HCT116 (cell line): ENCODE measurements at regions not wholly inside any gene's neighbourhood (a gene's known extent, or its start where the extent isn't known, plus 50 kb on each side); places are given as distances from the start of the nearest gene placed in this dataset.

Experiments used
- ATAC-seq: fragments of 200-7000 bp; cut with Tn5 transposase; 2 replicates; pipeline ENCODE4 v1.9.1; 2020; ENCODE audit warnings: mild to moderate bottlenecking, moderate library complexity
- BruUV-seq: library from RNA; stranded (reverse); fragments of 400-500 nt; replicated peaks from 2 replicates; lab custom pipeline; 2021; lab: Mats Ljungman, UMichigan
- CTCF ChIA-PET: fragments of 300-600 bp; sonication (Branson Sonifier 250); formaldehyde crosslinking; loops from one replicate; lab custom pipeline; 2021; ENCODE audit warnings: antibody characterized with exemption; lab: Charles Lee
- POLR2A ChIA-PET: fragments of 300-600, 350-600 bp; sonication (Branson Sonifier 250); formaldehyde crosslinking; loops from one replicate; lab custom pipeline; 2021; ENCODE audit warnings: antibody characterized with exemption; lab: Charles Lee
- RAD21 ChIA-PET, 2 experiments: fragments of 300-600 bp; sonication (Branson Sonifier 250); formaldehyde crosslinking; loops; one replicate each; lab custom pipeline; 2023; ENCODE audit warnings: low total read pairs in 2 of 2; ENCODE audit not compliant: uncharacterized antibody in 2 of 2, unreplicated experiment in 2 of 2, low non-redundant PET in 1 of 2; lab: Charles Lee
- DNase-seq: peaks from one replicate; pipeline ENCODE4 v3.0.0-alpha.2; 2010; ENCODE audit warnings: low read depth, low spot score
- H2AFZ ChIP-seq: fragments of 200-600 bp; shearing (Covaris generic), sonication (generic); 2 replicates; pipeline ENCODE4 v1.6.1; 2017; ENCODE audit warnings: low read depth, mixed run types, mixed read lengths, antibody characterized with exemption, low read length; ENCODE audit not compliant: poor library complexity, severe bottlenecking
- H3K27ac ChIP-seq: 2 replicates; pipeline ENCODE4 v1.5.1; 2012; ENCODE audit warnings: low read depth, low read length
- H3K27me3 ChIP-seq: fragments of 200-600 bp; sonication (generic); 2 replicates; pipeline ENCODE4 v1.6.1; 2016; ENCODE audit warnings: mixed run types, low read length, mixed read lengths; ENCODE audit not compliant: insufficient read depth
- H3K36me3 ChIP-seq, 2 experiments: fragments of 200-500 bp in 1 of 2; fragments of 200-600 bp in 1 of 2; sonication (Bioruptor generic) in 1 of 2; sonication (generic) in 1 of 2; 2 replicates each; pipeline versions ENCODE4 v1.5.1 to v1.6.1; 2014 to 2016; ENCODE audit warnings: low read length in 2 of 2, inconsistent platforms in 1 of 2, mixed read lengths in 1 of 2, mixed run types in 1 of 2; ENCODE audit not compliant: insufficient read depth in 2 of 2, control insufficient read depth in 1 of 2
- H3K4me1 ChIP-seq, 2 experiments: fragments of 200-600 bp in 1 of 2; sonication (generic) in 1 of 2; 2 replicates each; pipeline versions ENCODE4 v1.5.1 to v1.6.1; 2012 to 2017; ENCODE audit warnings: low read length in 2 of 2, inconsistent platforms in 1 of 2, mild to moderate bottlenecking in 1 of 2, mixed read lengths in 1 of 2, mixed run types in 1 of 2, moderate library complexity in 1 of 2; ENCODE audit not compliant: insufficient read depth in 2 of 2, control insufficient read depth in 1 of 2
- H3K4me2 ChIP-seq: fragments of 200-600 bp; sonication (generic); 2 replicates; pipeline ENCODE4 v1.6.1; 2017; ENCODE audit warnings: mixed run types, low read length, mixed read lengths
- H3K4me3 ChIP-seq, 2 experiments: fragments of 200-600 bp in 1 of 2; sonication (generic) in 1 of 2; replicated peaks in 1 of 2; 2 replicates each; pipeline ENCODE4 v1.5.1; 2011 to 2016; ENCODE audit warnings: low read length in 2 of 2, control low read depth in 1 of 2, low read depth in 1 of 2, mild to moderate bottlenecking in 1 of 2, mixed read lengths in 1 of 2, mixed run types in 1 of 2
- H3K79me2 ChIP-seq: fragments of 200-600 bp; sonication (generic); 2 replicates; pipeline ENCODE4 v1.6.1; 2017; ENCODE audit warnings: mild to moderate bottlenecking, mixed run types, low read length, moderate library complexity, mixed read lengths; ENCODE audit not compliant: insufficient read depth
- H3K9ac ChIP-seq: fragments of 200-600 bp; sonication (generic); 2 replicates; pipeline ENCODE4 v1.6.1; 2016; ENCODE audit warnings: low read length, mixed read lengths
- H3K9me2 ChIP-seq: fragments of 200-600 bp; sonication (generic), shearing (Covaris generic); 2 replicates; pipeline ENCODE4 v1.6.1; 2017; ENCODE audit warnings: mixed run types, mild to moderate bottlenecking, moderate library complexity; ENCODE audit not compliant: insufficient read depth
- H3K9me3 ChIP-seq, 2 experiments: fragments of 200-500 bp in 1 of 2; fragments of 200-600 bp in 1 of 2; sonication (Bioruptor generic) in 1 of 2; sonication (generic) in 1 of 2; 2 replicates each; pipeline ENCODE4 v1.6.1; 2014 to 2017; ENCODE audit warnings: low read length in 2 of 2, mixed read lengths in 2 of 2, inconsistent platforms in 1 of 2, low read depth in 1 of 2, mild to moderate bottlenecking in 1 of 2, mixed run types in 1 of 2, moderate library complexity in 1 of 2; ENCODE audit not compliant: control insufficient read depth in 1 of 2, insufficient read depth in 1 of 2
- H4K20me1 ChIP-seq: fragments of 200-600 bp; sonication (generic), shearing (Covaris generic); 2 replicates; pipeline ENCODE4 v1.6.1; 2017; ENCODE audit warnings: mixed run types, mild to moderate bottlenecking, moderate library complexity; ENCODE audit not compliant: insufficient read depth
- CBX3 ChIP-seq: IDR thresholded peaks from 2 replicates; pipeline ENCODE4 v1.6.1; 2012; ENCODE audit warnings: low read depth
- CEBPB ChIP-seq: IDR thresholded peaks from 2 replicates; pipeline ENCODE4 v1.6.1; 2012; ENCODE audit warnings: low read depth
- EGR1 ChIP-seq: IDR thresholded peaks from 2 replicates; pipeline ENCODE4 v1.6.1; 2012; ENCODE audit warnings: low read depth
- ELF1 ChIP-seq: IDR thresholded peaks from 2 replicates; pipeline ENCODE4 v1.6.1; 2012; ENCODE audit warnings: low read depth, borderline replicate concordance
- EZH2phosphoT487 ChIP-seq: fragments of 200-600 bp; IDR thresholded peaks from 2 replicates; pipeline ENCODE4 v1.6.1; 2018; ENCODE audit warnings: antibody characterized with exemption, borderline replicate concordance
- FOSL1 ChIP-seq: IDR thresholded peaks from 2 replicates; pipeline ENCODE4 v1.6.1; 2012; ENCODE audit warnings: low read depth
- POLR2A ChIP-seq: IDR thresholded peaks from 2 replicates; pipeline ENCODE4 v1.7.0; 2011; ENCODE audit warnings: borderline replicate concordance; ENCODE audit not compliant: insufficient read depth, insufficient read length; ENCODE audit errors: extremely low read depth
- POLR2AphosphoS5 ChIP-seq: IDR thresholded peaks from 2 replicates; pipeline ENCODE4 v1.6.1; 2011; ENCODE audit warnings: mild to moderate bottlenecking, low read depth, low read length, moderate library complexity
- SIN3A ChIP-seq: IDR thresholded peaks from 2 replicates; pipeline ENCODE4 v1.6.1; 2012; ENCODE audit warnings: low read depth
- TCF7L2 ChIP-seq: IDR thresholded peaks from 2 replicates; pipeline ENCODE4 v1.7.0; 2011; ENCODE audit warnings: borderline replicate concordance, inconsistent platforms; ENCODE audit not compliant: insufficient read depth, insufficient read length; ENCODE audit errors: extremely low read depth
- YY1 ChIP-seq: IDR thresholded peaks from 2 replicates; pipeline ENCODE4 v1.6.1; 2011; ENCODE audit warnings: low read length, low read depth, moderate library complexity, mild to moderate bottlenecking; ENCODE audit not compliant: insufficient replicate concordance; ENCODE audit errors: extremely low read depth
- ZFX ChIP-seq: fragments of 450-650 bp; IDR thresholded peaks from 2 replicates; pipeline ENCODE4 v1.6.1; 2017
- ZNF274 ChIP-seq: fragments of 200-500 bp; sonication (Bioruptor generic); IDR thresholded peaks from 2 replicates; pipeline ENCODE4 v1.6.1; 2014; ENCODE audit warnings: mild to moderate bottlenecking, low read depth, low read length, inconsistent platforms
- intact Hi-C: fragments of 100-400 bp; cut with micrococcal nuclease; formaldehyde crosslinking; loops from 2 replicates; pipeline ENCODE4 v1.10.0; 2022
- TF ChIP-seq, protein P1 (sequence below), 3 experiments: fragments of 200-600 bp in 1 of 3; sonication (generic) in 1 of 3; IDR thresholded peaks in 2 of 3; conservative IDR thresholded peaks in 1 of 3; 2 replicates each; pipeline ENCODE4 v1.5.1; 2012 to 2017; ENCODE audit warnings: low read depth in 2 of 3, low read length in 2 of 3, antibody characterized with exemption in 1 of 3, borderline replicate concordance in 1 of 3, control low read depth in 1 of 3, mild to moderate bottlenecking in 1 of 3, mixed read lengths in 1 of 3, mixed run types in 1 of 3, moderate library complexity in 1 of 3; ENCODE audit not compliant: insufficient read depth in 1 of 3
- TF ChIP-seq, protein P2 (sequence below): IDR thresholded peaks from 2 replicates; pipeline ENCODE4 v1.6.1; 2012; ENCODE audit warnings: low read depth
- TF ChIP-seq, protein P3 (sequence below): IDR thresholded peaks from 2 replicates; pipeline ENCODE4 v1.6.1; 2012
- TF ChIP-seq, protein P4 (sequence below): IDR thresholded peaks from 2 replicates; pipeline ENCODE4 v1.6.1; 2011; ENCODE audit warnings: mild to moderate bottlenecking, low read length, moderate library complexity; ENCODE audit not compliant: insufficient replicate concordance; ENCODE audit errors: extremely low read depth
- TF ChIP-seq, protein P5 (sequence below): IDR thresholded peaks from 2 replicates; pipeline ENCODE4 v1.6.1; 2012

DNA sequence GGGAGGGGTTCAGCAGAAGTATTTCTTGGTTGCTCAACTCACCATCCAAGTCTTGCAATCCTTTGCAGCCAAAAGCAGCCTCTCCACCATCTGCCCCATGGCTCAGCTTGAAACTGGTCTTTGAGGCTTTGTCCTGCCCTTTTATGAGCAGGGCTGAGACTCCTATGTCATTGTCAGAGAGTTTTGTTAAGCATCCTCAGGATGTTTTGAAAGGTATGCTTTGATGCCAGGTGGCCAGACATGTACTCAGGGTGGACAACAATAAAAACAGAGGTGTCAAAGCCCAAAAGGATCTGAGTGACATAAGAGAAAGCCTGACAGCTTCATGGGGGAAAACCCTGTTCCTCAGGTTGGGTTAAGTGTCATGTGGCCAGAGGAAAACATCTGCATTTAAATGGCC, 310.5 kb downstream of the PRDM2 start:
- Histone ChIP-seq H3K27ac (no peak overlapping the region), H2AFZ (no peak overlapping the region), H3K36me3 (no peaks in the 10 kb centered on the region), H4K20me1 (no peaks in the 10 kb centered on the region), H3K79me2 (no peaks in the 10 kb centered on the region), H3K9me3 (no peaks in the 10 kb centered on the region), H3K27me3 (peaks cover 12% of the 10 kb centered on the region), H3K4me2 (no peak overlapping the region), H3K4me3 (no peak overlapping the region), H3K4me1 (no peaks in the 10 kb centered on the region), H3K9me2 (no peaks in the 10 kb centered on the region), H3K9ac (no peak overlapping the region)
- CTCF ChIA-PET: no interaction called here
- RAD21 ChIA-PET: no interaction called here
- DNase-seq (no peak), ATAC-seq (no peak)
- TF ChIP-seq, protein P1, sequence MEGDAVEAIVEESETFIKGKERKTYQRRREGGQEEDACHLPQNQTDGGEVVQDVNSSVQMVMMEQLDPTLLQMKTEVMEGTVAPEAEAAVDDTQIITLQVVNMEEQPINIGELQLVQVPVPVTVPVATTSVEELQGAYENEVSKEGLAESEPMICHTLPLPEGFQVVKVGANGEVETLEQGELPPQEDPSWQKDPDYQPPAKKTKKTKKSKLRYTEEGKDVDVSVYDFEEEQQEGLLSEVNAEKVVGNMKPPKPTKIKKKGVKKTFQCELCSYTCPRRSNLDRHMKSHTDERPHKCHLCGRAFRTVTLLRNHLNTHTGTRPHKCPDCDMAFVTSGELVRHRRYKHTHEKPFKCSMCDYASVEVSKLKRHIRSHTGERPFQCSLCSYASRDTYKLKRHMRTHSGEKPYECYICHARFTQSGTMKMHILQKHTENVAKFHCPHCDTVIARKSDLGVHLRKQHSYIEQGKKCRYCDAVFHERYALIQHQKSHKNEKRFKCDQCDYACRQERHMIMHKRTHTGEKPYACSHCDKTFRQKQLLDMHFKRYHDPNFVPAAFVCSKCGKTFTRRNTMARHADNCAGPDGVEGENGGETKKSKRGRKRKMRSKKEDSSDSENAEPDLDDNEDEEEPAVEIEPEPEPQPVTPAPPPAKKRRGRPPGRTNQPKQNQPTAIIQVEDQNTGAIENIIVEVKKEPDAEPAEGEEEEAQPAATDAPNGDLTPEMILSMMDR (IDR thresholded peaks at IDR 0.05 in 2 of 3, conservative IDR thresholded peaks at IDR 0.05 in 1 of 3; ENCODE audit: borderline replicate concordance in 1 of 3, insufficient read depth in 1 of 3, low read depth in 2 of 3, low read length in 2 of 3): no peak
- TF ChIP-seq TCF7L2 (no peak), CBX3 (no peak), CEBPB (no peak), ZNF274 (no peak), FOSL1 (no peak), EGR1 (no peak), ELF1 (no peak), SIN3A (no peak), YY1 (no peak), ZFX (no peak), POLR2A (no peak), POLR2AphosphoS5 (no peak), EZH2phosphoT487 (no peak)
- TF ChIP-seq, protein P2, sequence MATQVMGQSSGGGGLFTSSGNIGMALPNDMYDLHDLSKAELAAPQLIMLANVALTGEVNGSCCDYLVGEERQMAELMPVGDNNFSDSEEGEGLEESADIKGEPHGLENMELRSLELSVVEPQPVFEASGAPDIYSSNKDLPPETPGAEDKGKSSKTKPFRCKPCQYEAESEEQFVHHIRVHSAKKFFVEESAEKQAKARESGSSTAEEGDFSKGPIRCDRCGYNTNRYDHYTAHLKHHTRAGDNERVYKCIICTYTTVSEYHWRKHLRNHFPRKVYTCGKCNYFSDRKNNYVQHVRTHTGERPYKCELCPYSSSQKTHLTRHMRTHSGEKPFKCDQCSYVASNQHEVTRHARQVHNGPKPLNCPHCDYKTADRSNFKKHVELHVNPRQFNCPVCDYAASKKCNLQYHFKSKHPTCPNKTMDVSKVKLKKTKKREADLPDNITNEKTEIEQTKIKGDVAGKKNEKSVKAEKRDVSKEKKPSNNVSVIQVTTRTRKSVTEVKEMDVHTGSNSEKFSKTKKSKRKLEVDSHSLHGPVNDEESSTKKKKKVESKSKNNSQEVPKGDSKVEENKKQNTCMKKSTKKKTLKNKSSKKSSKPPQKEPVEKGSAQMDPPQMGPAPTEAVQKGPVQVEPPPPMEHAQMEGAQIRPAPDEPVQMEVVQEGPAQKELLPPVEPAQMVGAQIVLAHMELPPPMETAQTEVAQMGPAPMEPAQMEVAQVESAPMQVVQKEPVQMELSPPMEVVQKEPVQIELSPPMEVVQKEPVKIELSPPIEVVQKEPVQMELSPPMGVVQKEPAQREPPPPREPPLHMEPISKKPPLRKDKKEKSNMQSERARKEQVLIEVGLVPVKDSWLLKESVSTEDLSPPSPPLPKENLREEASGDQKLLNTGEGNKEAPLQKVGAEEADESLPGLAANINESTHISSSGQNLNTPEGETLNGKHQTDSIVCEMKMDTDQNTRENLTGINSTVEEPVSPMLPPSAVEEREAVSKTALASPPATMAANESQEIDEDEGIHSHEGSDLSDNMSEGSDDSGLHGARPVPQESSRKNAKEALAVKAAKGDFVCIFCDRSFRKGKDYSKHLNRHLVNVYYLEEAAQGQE: no peak
- TF ChIP-seq, protein P3, sequence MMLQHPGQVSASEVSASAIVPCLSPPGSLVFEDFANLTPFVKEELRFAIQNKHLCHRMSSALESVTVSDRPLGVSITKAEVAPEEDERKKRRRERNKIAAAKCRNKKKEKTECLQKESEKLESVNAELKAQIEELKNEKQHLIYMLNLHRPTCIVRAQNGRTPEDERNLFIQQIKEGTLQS: no peak
- TF ChIP-seq, protein P4, sequence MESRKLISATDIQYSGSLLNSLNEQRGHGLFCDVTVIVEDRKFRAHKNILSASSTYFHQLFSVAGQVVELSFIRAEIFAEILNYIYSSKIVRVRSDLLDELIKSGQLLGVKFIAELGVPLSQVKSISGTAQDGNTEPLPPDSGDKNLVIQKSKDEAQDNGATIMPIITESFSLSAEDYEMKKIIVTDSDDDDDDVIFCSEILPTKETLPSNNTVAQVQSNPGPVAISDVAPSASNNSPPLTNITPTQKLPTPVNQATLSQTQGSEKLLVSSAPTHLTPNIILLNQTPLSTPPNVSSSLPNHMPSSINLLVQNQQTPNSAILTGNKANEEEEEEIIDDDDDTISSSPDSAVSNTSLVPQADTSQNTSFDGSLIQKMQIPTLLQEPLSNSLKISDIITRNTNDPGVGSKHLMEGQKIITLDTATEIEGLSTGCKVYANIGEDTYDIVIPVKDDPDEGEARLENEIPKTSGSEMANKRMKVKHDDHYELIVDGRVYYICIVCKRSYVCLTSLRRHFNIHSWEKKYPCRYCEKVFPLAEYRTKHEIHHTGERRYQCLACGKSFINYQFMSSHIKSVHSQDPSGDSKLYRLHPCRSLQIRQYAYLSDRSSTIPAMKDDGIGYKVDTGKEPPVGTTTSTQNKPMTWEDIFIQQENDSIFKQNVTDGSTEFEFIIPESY: no peak
- TF ChIP-seq, protein P5, sequence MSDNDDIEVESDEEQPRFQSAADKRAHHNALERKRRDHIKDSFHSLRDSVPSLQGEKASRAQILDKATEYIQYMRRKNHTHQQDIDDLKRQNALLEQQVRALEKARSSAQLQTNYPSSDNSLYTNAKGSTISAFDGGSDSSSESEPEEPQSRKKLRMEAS: no peak
- POLR2A ChIA-PET: no interaction called here
- BruUV-seq: no TSS peak
- intact Hi-C loops: no loop called here
